ENCODE measurements at regions not wholly inside any gene's neighbourhood (a gene's known extent, or its start where the extent isn't known, plus 50 kb on each side); places are given as distances from the start of the nearest gene placed in this dataset.

DNA sequence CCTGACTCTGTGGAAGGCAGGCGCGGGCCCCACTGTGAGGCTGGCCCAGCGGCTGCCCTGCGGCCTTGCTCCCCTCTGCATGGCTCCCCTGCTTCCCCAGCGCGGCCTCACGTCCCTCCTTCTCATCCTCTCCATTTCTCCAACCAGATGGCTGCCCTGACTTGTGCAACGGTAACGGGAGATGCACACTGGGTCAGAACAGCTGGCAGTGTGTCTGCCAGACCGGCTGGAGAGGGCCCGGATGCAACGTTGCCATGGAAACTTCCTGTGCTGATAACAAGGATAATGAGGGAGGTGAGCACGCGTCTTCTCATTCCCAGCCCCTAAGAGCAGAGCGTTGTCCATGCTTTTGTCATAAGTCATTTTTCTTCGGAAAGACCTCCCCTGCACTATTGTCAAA lies 129.0 kb upstream of the WWC1 start:
- no peak overlapping the region for H3K4me3 Mint-ChIP-seq
- no peaks in the 10 kb centered on the region for H3K36me3 Mint-ChIP-seq
- H3K27ac Mint-ChIP-seq: no peak overlapping the region
- peaks cover 0 to 2% (median 1%) of the 10 kb centered on the region in 3 donors for H3K27me3 Mint-ChIP-seq (ENCODE audit: low read depth in 3 of 3)
- peaks cover 0 to 25% of the 10 kb centered on the region in 2 donors for H3K4me1 Mint-ChIP-seq
- peaks cover 0 to 2% (median 0%) of the 10 kb centered on the region in 6 donors for H3K9me3 Mint-ChIP-seq
- no peak for DNase-seq

DNA sequence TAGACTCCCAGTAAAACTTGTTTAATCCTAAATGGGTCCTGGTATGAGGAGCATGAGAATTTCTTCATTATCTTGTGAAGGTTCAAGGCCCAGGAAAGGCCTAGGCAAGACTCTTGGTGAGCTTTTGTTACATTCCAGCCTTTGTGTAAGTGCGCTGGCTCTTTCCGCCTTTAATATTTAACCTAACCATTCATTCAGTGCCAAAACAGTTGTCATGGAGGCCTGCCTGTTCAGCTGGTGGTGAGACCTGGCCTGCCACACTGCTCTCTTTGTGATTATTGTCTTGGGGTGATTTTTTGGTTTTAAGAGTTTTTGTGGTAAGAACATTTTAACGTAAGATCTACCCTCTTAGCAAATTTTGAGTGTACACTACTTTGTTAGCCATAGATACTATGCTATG lies 127.5 kb upstream of the WWC1 start:
- peaks cover 0 to 2% (median 0%) of the 10 kb centered on the region in 3 donors for H3K27me3 Mint-ChIP-seq (ENCODE audit: low read depth in 3 of 3)
- peaks cover 0 to 2% (median 0%) of the 10 kb centered on the region in 6 donors for H3K9me3 Mint-ChIP-seq
- no peak overlapping the region for H3K27ac Mint-ChIP-seq
- H3K36me3 Mint-ChIP-seq: no peaks in the 10 kb centered on the region
- H3K4me3 Mint-ChIP-seq: no peak overlapping the region
- DNase-seq: no peak
- H3K4me1 Mint-ChIP-seq: peaks cover 0 to 25% of the 10 kb centered on the region in 2 donors

DNA sequence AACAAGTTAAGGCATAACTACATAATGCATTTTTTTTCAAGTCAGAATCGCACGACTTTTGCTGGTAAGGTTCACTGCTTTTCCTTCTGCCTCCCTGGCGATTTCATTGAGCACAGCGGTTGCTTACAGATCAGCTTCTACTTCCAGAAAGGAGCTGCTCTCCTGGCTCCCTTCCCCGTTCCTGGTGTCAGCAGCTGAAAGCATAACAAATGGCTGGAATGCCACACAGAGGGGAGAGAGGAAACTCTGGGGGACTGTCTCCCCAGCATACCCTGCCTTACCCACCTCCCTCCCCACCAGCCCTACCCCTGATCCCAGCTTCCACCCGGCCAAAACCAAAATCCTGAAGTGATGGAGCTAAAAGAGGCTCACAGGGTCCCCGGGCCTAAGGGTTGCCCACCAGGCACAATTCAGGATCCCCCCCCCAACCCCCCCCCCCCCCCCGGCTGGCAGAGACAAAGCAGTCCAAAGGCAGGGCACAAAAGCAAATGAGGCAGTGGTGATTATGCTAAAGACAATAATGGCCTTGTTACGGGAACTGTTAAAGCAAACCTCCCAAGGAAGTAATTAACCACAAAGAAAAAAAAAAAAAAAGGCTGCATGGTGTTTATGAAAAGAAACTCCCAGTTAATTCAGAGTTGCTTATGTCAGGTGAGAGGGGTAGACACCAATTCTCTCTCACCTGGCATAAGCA lies 126.1 kb upstream of the WWC1 start:
- no peak overlapping the region for H3K4me3 Mint-ChIP-seq
- H3K27me3 Mint-ChIP-seq (ENCODE audit: low read depth in 3 of 3): peaks cover 0 to 2% (median 0%) of the 10 kb centered on the region in 3 donors
- H3K9me3 Mint-ChIP-seq: peaks cover 0 to 2% (median 0%) of the 10 kb centered on the region in 6 donors
- no peaks in the 10 kb centered on the region for H3K36me3 Mint-ChIP-seq
- H3K27ac Mint-ChIP-seq: no peak overlapping the region
- H3K4me1 Mint-ChIP-seq: peaks cover 0 to 25% of the 10 kb centered on the region in 2 donors
- no peak for DNase-seq

DNA sequence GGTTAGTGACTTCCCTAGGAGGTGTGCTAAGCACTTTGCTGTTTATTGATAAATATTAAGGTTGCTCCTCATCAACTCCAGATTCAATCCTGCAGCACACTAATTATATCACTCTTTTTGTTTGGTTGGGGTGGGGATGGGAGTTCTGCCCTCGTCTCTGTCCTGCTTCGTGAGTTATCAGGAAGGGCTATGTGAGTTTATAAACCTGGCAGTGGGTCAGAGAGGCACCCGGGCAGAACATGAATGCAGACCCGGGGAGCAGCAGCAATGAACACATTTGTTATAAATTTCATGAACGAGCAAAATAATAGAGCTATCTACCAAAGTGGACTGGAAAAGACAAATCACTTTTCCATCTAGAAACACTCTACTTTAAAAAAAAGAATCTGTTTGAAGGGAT lies 125.5 kb upstream of the WWC1 start:
- no peaks in the 10 kb centered on the region for H3K36me3 Mint-ChIP-seq
- peak overlapping the region in 1 of 6 donors; percentile 29 for H3K27ac Mint-ChIP-seq
- no peaks in the 10 kb centered on the region for H3K27me3 Mint-ChIP-seq (ENCODE audit: low read depth in 3 of 3)
- H3K4me3 Mint-ChIP-seq: no peak overlapping the region
- DNase-seq: no peak
- peaks cover 0 to 2% (median 0%) of the 10 kb centered on the region in 6 donors for H3K9me3 Mint-ChIP-seq
- H3K4me1 Mint-ChIP-seq: peaks cover 0 to 25% of the 10 kb centered on the region in 2 donors

DNA sequence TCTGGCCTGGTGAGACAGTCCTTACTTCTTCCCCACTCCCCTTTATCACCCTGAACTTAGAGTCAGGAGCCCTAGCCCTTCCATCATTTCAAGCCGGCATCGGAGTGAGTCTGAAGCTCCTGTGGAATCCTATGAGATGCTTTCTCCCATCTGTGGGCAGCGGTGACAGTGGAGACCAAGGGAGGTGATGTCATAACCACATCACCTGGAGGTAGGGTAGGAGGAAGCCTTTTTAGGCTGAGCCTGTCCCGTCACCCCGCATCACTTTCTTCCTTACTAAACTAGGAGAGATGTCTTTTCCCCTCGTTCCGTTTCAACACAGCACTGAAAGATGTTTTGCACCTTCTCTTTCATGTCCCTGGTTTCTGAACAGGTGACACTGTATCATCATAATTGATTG lies 124.1 kb upstream of the WWC1 start:
- Mint-ChIP-seq H3K27me3 (ENCODE audit: low read depth in 3 of 3) (peaks cover 0 to 2% (median 0%) of the 10 kb centered on the region in 3 donors), H3K27ac (no peak overlapping the region), H3K36me3 (no peaks in the 10 kb centered on the region), H3K4me1 (peaks cover 0 to 25% of the 10 kb centered on the region in 2 donors), H3K9me3 (peaks cover 0 to 2% (median 0%) of the 10 kb centered on the region in 6 donors), H3K4me3 (no peak overlapping the region)
- no peak for DNase-seq

- no peak for DNase-seq
- H3K4me3 Mint-ChIP-seq: no peak overlapping the region
- H3K27ac Mint-ChIP-seq: no peak overlapping the region
- no peaks in the 10 kb centered on the region for H3K36me3 Mint-ChIP-seq
- peaks cover 0 to 25% of the 10 kb centered on the region in 2 donors for H3K4me1 Mint-ChIP-seq
- no peaks in the 10 kb centered on the region for H3K9me3 Mint-ChIP-seq
- peaks cover 0 to 2% (median 0%) of the 10 kb centered on the region in 3 donors for H3K27me3 Mint-ChIP-seq (ENCODE audit: low read depth in 3 of 3)
Observed at GRCh38 chr5:168168978-168169698, 122.3 kb upstream of the WWC1 start.

DNA sequence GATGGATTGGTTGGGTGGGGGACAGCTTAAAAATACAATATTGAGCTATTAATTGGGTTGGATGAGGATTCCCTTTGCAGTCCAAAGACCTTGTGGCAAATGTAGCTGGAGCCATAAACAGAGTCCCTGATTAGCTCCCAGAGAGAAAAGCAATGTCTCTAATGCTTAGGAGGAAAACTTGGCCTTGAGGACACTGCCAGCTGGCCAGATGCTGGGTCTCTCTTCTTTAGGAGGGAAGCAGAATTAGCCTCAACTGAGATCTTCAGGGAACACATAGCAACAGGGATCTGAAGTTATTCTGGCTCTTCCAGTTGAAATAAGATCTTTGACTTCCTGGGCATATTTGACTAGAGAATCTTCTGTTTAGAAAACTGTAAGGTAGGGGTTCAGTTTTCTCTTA lies 121.7 kb upstream of the WWC1 start:
- no peaks in the 10 kb centered on the region for H3K36me3 Mint-ChIP-seq
- H3K27ac Mint-ChIP-seq: no peak overlapping the region
- no peaks in the 10 kb centered on the region for H3K9me3 Mint-ChIP-seq
- H3K4me3 Mint-ChIP-seq: no peak overlapping the region
- DNase-seq: no peak
- peaks cover 0 to 25% of the 10 kb centered on the region in 2 donors for H3K4me1 Mint-ChIP-seq
- peaks cover 0 to 2% (median 0%) of the 10 kb centered on the region in 3 donors for H3K27me3 Mint-ChIP-seq (ENCODE audit: low read depth in 3 of 3)

DNA sequence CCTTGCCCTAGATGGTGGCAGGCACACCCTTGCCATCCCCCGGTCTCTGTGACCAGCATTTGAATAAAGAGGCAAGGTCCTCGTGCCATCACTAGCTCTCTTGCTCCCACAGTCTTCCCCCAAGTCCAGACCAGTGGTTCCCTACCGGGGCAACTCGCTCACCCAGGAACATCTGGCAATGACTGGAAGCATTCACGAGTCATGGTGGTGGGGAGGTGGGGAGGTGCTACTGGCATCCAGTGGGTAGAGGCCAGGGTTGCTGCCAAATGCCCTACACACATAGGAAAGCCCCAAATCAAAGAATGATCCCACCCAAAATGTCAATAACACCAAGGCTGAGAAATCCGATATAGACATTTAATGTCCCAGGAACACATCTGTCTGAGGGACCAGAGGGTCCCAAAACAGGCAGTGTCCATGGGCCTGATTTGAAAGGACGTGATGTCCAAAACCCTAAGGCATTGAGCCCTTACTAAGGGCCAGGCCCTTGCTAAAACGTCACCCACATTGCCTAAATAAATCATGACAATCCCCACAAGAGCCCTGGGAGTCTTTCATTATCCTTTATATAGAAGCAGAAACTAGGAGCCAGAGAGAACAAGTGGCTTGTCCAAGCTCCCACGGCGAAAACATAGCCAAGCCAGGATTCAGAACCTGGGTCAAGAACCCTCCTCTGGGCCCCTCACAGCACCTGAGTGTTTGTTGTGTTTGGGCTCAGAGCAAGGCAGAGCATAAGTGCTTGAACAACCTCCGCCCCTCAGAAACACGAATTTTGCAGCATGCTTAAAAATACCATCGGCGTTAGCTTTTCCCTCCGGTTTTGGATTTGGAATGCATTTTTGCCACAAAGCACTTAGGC lies 119.3 kb upstream of the WWC1 start:
- H3K4me1 Mint-ChIP-seq: peaks cover 0 to 3% of the 10 kb centered on the region in 2 donors
- H3K4me3 Mint-ChIP-seq: no peak overlapping the region
- DNase-seq: no peak
- no peaks in the 10 kb centered on the region for H3K36me3 Mint-ChIP-seq
- no peaks in the 10 kb centered on the region for H3K9me3 Mint-ChIP-seq
- no peak overlapping the region for H3K27ac Mint-ChIP-seq
- H3K27me3 Mint-ChIP-seq (ENCODE audit: low read depth in 3 of 3): peaks cover 0 to 2% (median 0%) of the 10 kb centered on the region in 3 donors

- DNase-seq: no peak
- H3K4me3 Mint-ChIP-seq: no peak overlapping the region
- no peaks in the 10 kb centered on the region for H3K9me3 Mint-ChIP-seq
- H3K27ac Mint-ChIP-seq: no peak overlapping the region
- H3K36me3 Mint-ChIP-seq: no peaks in the 10 kb centered on the region
- H3K27me3 Mint-ChIP-seq (ENCODE audit: low read depth in 3 of 3): peaks cover 0 to 2% (median 0%) of the 10 kb centered on the region in 3 donors
- no peaks in the 10 kb centered on the region for H3K4me1 Mint-ChIP-seq
Observed at GRCh38 chr5:168172760-168173223, 118.7 kb upstream of the WWC1 start.

GRCh38 chr5:168174376-168174775 lies 117.1 kb upstream of the WWC1 start:
- H3K27ac Mint-ChIP-seq: no peak overlapping the region
- no peaks in the 10 kb centered on the region for H3K36me3 Mint-ChIP-seq
- no peak for DNase-seq
- peaks cover 0 to 2% (median 0%) of the 10 kb centered on the region in 3 donors for H3K27me3 Mint-ChIP-seq (ENCODE audit: low read depth in 3 of 3)
- H3K9me3 Mint-ChIP-seq: no peaks in the 10 kb centered on the region
- no peak overlapping the region for H3K4me3 Mint-ChIP-seq
- H3K4me1 Mint-ChIP-seq: no peaks in the 10 kb centered on the region

DNA sequence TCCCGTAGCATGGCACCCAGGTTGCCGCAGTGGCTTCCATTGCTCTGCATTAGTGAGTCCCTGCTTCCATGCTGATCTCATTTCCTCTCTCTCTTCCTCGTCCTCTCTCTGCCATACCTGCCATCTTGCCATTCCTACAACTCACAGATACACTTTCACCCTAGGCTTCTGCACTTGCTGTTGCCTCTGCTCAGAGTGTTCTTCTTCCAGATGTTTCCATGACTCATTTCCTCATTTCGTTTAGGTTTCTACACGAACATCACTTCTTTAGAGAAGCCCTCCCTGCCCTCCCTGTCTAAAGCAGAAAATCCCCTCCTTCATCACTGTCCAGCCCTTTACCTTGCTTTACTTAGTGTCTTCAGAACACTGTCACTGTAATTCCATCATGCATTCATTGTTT lies 115.2 kb upstream of the WWC1 start:
- Mint-ChIP-seq H3K36me3 (no peaks in the 10 kb centered on the region), H3K27me3 (ENCODE audit: low read depth in 3 of 3) (peaks cover 0 to 2% (median 0%) of the 10 kb centered on the region in 3 donors), H3K4me3 (no peak overlapping the region), H3K4me1 (no peaks in the 10 kb centered on the region), H3K27ac (no peak overlapping the region), H3K9me3 (no peaks in the 10 kb centered on the region)
- DNase-seq: no peak

GRCh38 chr5:168176941-168177340 lies 114.5 kb upstream of the WWC1 start:
- Mint-ChIP-seq H3K4me1 (no peaks in the 10 kb centered on the region), H3K27ac (no peak overlapping the region), H3K27me3 (ENCODE audit: low read depth in 3 of 3) (peaks cover 0 to 1% (median 0%) of the 10 kb centered on the region in 3 donors), H3K4me3 (no peak overlapping the region), H3K9me3 (no peaks in the 10 kb centered on the region), H3K36me3 (no peaks in the 10 kb centered on the region)
- no peak for DNase-seq

GRCh38 chr5:168177831-168178450 lies 113.5 kb upstream of the WWC1 start:
- Mint-ChIP-seq H3K36me3 (no peaks in the 10 kb centered on the region), H3K27ac (no peak overlapping the region), H3K27me3 (ENCODE audit: low read depth in 3 of 3) (peaks cover 0 to under 1% (median 0%) of the 10 kb centered on the region in 3 donors), H3K9me3 (no peaks in the 10 kb centered on the region), H3K4me3 (no peak overlapping the region), H3K4me1 (no peaks in the 10 kb centered on the region)
- no peak for DNase-seq
